ENCODE measurements at regions not wholly inside any gene's neighbourhood (a gene's known extent, or its start where the extent isn't known, plus 50 kb on each side); places are given as distances from the start of the nearest gene placed in this dataset.
"Not testable (repeated sequence)": the region's sequence is repeated elsewhere in the genome, so short reads cannot be mapped to it uniquely, and the experiment has no call there.

DNA sequence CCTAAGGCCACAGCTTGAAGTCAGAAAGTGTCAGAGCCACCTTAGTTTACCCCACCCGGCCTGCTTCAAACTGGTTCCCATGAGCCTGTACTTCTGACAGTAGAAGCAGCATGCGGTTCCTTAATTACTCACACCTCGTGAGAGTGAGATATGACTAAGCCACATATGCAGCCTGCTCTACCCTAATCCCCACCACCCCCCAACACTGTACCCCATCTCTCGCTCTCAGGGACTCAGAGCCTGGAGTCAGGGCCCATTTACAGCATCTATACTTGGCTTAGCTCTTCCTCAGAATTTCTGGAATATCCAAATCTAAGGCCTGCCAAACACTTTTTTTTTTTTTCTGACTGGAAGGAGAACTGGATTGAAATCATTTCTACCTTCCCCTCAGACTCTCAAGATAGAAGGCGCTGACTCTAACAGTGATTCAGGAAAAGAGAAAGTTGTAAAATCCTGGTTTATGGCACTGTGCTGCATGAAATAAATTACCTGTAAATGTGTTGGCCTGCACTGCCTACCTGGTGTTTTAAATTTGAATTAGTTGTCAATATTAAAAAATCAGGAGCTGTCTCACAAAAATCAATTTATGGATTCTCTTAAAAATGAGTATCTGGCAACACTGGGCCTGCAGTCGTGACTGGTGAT lies 360.0 kb downstream of the RND3 start:
- no peak for DNase-seq

DNA sequence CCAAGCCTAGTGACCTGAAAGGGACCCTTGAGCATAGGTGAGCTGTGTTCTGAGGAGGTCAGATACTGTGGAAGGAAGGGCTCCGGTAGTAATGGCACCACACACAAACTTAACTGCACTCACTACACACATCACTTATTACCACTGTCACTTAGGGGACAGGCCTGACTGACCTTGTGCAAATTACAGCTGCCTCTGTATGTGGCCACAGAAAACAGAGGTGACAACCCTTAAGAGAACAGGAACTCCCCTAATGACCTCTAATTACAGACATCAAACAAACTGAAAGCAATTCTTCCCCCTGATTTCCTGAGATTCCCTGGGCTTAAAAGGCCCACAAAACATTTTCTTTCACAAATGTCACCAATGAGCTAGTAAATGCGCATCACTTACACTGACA lies 360.6 kb downstream of the RND3 start:
- DNase-seq = no peak

DNA sequence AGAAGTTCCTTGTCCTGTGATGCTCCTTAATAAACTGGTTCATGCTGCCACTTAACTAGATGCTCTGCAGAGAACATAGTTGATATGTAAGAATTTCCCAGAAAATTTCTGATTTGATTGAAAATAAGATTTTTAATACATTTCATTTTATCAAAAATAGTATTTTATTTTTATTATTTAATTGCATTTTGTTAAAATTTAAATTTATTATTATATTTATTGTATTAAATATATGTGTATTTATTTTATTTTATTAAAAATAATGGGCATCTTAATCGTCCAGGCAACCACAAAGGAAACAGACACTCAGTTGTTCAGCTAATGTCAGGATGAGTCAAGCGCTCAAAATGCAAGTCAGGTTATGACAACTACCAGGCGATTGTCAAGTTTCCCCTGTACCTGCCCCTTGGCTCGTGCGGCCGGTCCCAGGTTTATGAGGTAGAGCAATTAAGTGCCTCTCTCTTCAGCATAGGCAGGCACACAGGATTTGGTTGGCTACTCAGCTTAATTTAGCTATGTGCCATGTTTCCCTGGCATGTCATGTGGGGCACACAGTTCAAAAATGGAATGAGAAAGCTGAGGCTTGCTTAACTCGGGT lies 361.2 kb downstream of the RND3 start:
- DNase-seq = no peak

DNA sequence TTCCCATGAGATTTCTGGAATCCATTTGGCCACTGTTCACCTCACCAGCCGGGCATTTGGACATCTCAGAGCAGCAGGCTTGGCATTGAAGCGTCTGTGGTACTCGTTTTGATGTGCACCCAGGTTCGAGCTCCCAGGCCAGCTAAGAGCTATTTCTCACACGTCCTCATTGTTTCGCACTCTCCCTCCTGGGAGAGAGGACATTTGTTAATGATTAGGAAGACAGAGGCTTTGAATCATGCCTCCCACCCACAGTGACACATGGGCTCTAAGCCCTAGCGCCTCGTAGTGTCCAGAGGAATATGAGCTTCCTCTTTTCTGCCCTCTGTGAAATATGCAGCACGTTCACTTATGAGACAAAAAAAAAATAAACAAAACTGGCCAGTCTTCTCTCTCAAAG lies 361.8 kb downstream of the RND3 start:
- DNase-seq = no peak

DNA sequence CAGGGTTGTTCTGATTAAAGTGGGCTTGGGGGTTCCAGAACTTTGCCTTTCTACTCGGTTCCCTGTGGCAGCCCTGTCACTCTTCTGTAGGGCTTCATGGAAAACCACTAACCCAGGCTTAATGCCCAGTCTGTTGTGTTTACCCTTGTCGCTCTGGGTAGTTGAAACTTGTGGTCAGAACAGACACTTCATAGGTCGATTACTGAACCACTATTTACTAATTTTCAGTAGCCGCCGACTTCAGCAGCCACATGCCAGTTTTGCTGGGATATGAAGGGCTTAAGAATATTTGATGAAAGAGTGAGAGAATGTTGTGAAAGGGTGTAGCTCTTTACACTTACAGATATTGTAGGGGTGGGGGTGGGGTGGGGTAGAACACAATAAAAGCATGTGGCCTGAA lies 362.3 kb downstream of the RND3 start:
- no peak for DNase-seq

DNA sequence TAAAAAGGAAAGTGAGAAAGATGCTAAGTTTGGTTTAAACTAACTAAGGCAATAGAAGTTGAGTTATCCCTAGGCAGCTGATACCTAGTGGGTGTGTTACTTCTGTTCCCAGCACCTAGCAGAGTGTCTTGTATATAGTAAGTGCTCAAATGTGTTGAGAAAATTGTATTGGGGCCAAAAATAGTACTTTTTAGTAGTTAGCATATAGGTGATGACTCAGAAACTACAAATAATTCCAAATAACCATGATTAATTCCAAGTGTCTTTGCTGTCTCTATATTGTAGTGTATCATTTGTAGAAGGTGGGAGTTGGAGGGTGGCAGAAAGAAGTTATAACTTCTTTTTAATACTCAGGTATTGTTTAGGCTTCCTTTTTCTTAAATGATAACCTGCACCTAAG lies 362.7 kb downstream of the RND3 start:
- DNase-seq = no peak

DNA sequence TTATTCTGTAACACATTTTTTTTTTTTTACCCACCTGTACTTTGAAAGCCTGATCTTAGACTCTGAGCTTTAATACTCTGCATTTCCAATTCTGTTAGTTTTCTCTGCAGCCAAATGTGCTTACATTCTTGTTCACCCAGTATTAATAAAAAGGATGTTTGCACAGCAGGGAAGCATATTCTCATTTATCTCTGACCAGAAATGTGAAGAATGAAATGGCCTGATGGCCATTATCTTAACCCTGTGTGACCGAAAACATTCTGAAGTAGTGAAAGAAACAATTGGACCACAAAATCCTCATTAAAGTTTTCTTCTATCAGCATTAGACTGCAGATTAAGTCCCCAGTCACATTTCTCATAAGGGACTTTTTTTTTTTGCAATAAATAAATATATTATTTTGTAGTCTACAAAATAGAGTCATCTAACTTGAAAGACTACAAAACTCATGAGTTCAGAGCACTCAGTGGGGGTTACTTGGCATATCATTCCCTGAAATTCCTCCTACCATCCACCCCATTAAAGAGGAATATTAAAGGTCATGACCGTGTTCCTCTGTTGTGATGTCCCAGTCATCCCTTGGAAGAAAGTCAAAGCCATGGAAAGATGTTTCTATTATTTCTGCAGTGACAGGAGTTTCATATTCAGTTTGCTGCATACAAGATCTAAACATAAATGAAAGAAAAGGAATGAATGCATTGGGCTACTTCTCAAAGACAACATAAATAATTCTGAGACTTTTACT lies 364.4 kb downstream of the RND3 start:
- DNase-seq = no peak

DNA sequence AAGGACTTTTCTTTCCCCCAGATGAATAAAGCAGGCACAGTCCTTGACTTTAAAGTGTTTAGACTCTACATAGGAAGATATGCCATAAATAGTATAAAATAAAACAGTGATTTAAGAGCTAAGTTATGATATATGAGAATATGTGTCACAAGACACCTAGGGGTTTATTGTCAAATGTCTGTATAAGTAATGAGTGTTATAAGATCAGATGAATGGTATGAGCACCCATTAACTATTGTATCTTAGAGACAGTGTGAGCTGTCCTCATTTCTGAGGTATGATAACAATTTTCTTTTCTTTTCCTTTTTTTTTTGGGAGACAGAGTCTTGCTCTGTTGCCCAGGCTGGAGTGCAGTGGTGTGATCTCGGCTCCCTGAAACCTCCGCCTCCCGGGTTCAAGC lies 365.3 kb downstream of the RND3 start:
- no peak for DNase-seq

DNA sequence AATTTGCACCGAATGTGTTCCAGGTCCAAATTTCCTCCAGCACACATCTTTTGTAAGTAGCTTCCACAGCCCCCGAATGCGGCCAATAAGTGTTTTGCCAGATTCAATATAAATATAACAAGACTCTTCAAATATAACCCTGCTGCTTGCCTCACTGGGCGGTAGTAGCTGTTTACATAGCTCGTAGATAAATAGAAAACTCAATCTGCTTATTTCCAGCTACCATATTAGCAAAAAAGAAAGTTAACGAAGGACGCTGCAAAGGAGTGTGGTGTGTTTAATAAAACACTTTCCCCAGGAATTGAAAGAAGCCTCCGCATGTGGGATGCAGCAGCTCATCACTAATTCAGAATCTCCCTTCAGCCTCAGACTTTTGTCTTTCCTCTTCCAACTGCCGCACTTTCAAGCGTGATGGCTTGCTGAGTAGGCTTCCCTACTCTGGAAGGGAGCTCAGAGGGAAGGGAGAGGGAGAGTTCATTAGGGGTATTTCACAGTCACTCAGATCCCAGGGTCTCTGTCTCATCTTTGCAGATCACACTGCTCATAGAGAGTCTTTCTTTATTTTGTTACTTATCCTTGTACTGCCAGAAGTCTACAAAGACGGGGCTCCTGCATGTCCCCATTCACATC lies 367.0 kb downstream of the RND3 start:
- DNase-seq = peak; percentile 25

DNA sequence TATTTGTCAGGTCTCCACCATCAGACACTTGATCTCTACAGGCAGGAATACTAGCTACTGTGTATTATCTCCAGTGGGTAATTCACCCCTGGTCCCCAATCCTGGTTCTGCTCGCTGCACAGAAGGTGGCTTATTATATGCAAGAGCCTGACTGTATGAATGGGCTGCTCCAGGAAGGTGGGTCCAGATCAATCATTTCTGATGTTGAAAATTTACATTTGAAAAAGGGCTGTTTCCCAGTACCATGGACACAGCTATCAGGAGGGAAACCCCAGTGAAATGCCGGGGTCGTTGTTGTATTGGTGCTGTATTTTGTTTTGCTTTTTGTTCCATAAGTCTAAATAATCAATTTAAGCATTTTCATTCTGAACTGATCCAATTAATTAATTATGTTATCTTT lies 367.6 kb downstream of the RND3 start:
- no peak for DNase-seq

DNA sequence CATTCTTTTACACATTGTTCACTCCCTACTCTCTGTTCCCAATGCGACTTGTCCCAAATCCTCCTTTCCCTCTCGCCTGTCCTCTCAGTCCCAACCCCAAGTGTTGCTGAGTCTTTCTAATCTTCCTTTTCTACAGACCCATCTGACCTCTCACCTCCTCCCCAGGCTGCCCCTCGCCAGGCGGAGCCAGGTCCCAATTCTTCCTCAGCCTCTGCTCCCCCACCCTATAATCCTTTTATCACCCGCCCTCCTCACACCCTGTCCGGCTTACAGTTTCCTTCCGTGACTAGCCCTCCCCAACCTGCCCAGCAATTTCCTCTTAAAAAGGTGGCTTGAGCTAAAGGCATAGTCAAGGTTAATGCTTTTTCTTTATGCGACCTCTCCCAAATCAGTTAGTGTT lies 373.4 kb downstream of the RND3 start:
- not testable (repeated sequence) for DNase-seq

DNA sequence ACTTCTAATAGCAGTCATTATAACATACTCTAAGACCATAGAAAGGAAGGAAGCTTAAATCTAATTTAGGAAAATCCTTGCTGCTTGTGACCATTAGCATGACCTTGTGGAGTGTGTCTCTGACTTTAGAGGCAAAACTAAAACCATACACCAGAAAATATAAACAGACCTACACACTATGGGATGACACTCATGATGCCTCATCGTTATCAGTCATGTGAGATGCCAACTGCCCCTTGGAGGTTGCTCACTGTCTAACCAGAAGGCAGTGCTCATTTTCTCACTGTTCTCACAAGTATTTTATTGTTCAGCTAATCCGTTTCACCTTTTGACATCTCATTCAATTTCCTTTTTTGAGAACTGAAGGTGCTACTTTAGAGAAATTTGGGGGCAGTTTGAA lies 376.9 kb downstream of the RND3 start:
- no peak for DNase-seq

DNA sequence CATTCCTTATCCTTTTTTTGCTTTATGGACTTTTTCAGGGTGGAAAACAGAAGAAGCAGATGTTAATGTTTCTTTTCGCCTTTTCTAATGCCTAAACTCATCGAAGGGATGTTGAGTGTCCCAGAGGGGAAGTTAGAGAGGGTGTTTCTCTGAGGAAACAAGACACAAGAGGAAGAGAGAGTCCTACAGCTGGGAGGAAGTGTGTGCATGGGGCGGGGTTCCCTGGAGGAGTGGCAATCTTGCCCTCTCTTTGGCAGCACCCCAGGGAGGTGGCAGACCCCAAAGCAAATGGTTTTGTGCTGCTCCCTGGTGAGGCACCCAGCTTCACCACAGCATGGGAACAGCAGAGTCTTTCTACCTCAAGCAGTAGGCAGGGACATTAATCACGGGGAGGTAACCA lies 377.6 kb downstream of the RND3 start:
- no peak for DNase-seq

DNA sequence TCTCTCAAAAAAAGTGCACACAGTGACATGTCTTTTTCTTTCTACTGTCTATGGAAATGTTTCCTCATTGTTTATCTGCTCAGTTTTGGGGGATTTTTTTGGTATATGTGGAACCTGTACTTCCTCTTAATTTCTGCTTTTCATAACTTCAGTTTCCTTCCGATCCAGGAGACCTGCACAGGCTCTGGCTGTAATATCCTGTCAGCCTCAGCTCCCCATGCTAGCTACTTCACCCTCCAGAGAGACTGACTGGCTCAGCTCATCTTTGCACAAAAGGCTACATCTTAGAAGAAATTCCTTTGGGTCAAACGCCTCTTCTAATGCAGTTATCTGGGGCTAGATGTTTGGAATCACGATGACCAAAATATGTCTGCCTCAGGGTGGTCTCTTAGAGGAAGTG lies 378.4 kb downstream of the RND3 start:
- no peak for DNase-seq

DNA sequence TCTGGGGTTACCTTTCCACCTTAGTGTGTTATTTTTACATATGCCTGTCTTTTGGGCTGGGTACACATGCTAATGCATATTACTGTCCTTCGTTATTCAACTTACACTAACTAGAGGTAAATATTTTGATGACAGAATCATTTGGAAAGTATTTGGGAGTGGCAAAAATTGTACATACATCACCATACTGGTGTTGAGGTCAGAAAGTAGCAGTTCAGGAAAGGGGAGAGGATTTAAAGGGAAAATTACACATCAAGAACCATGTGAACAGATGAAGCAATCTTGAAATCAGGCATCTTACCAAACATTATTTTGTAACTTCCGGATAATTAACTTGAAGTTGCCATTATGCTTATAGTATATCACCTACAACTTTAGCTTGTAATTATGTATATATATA lies 379.7 kb downstream of the RND3 start:
- no peak for DNase-seq

DNA sequence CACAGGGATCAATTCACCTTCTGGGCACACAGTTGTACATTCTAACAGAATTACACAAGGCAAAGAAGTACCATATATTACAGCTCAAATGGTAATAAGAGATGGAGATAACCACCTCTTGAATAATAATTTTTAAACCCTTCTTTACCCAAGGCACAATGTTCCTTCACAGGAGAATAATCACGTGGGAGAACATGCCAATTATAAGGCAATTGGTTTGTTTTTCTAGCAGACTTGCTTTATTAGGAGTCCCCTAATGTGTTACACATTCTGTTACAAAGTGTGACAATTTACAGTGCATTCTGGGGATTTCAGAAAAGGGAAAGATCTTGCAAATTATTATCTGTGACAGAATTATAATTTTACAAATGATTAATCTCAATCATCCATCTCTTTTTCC lies 380.3 kb downstream of the RND3 start:
- DNase-seq = no peak

DNA sequence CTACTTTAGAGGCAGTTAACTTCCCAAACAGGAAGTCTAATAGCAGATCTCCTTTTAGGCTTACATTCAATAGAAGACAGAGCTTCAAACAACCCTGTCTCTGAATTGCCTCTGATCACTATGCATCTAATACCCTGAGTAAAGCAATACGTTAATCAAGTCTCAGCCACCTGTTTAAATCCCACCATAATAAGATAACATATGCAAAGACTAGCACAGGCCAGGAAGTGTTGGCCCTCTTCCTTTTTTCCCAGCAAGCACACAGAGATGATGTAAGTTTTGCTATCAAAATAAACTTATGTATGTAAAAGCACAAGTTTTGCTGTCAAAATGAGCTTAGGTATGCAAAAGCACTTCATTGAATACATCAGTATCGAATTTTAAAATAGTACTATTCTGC lies 385.5 kb downstream of the RND3 start:
- no peak for DNase-seq

DNA sequence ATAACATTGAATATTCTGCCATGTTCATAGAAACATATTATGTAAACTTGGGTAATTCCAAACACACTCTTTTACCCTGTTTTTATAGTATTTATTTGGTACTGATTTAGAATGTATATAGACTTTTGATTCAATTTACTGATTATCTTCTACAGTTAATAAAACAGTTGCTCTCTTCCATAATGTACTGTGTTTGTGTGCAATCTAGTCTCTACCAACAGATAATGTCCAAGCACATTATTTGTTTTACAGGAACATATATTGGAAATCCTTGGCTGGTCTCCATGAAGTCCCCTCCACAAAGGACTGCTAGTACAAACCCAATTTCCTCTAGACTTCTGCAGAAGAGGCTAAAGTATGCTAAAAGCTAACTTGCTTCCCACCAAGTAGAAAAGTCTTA lies 386.6 kb downstream of the RND3 start:
- DNase-seq = no peak

DNA sequence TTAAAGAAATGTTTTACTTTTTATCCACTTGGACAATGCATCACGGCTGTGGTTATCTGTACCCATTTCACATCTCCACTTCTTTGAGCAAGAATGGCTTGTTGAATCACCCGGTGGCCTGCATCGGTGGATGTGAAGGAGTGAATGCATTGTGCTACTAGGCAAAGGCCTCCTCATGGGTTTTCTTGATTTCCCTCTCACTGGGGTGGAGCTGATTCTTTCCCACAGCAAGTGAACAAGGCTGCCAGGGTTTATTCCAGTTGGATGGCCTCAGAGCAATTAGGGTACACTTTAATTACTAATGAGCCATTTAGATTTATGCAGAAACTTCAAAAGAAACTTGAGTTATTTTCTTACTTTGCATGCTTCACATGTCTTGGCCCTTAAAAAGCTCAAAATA lies 387.1 kb downstream of the RND3 start:
- no peak for DNase-seq

DNA sequence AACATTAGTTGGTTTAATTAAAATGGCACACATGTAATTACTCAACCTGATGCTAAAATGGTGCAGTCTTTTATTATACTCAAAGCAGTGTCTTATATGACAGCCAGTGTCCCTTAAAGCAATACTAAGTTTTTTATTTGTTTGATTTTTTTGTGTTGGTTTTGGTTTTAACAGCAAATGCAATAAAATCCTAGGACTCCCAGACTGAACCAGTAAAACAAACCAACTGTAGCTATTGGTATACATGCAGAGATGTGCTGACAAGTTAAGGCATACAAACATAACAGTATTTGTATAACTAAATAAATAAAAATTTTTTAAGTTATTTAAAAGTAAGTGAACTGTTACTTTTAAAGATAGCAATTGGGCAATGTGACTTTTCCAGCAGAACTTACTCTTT lies 387.7 kb downstream of the RND3 start:
- DNase-seq = no peak

DNA sequence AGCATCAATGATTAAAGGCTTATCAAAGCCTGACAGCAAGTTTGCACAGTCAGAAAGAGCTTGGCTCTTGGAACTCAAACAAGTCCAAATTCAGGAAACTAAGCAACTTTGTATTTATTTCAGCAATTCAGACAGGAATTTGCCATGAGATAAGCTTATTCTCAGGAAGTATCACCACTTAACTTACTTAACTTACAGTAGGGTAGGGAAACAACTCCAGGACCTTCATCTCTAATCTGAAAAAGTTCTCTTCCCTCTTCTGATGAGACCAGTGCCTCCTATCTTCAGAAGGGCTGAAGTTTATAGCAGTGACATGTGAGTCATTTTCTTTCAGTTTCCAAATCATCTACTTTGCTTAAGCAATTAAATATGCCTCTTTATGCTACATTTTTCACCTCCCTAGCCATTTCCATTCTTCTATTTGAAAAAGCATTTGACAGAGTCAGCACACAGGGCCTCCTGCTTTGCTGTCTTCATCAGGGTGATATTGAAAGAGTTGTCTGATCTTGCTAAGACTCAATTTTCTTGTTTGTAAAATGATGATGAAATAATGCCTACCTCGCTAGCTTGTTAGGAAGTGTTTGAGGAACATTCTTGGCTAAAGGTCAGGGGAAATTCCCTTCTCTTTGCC lies 389.5 kb downstream of the RND3 start:
- no peak for DNase-seq

DNA sequence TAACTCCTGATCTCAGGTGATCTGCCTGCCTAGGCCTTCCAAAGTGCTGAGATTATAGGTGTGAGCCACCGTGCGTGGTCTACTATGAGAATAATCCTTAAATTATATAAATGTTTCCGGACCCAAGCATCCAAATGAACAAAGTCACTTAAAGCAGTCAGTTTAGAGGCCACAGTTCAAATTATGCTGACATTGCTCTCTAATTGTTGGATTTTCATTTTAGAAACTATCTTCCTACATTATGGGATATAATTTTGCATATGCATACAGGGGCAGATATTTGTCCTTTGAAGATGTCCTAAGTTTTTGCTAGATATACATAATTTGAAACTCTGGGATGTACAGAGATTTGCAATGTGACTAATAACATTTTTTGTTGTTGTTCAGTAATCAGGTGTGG lies 390.1 kb downstream of the RND3 start:
- no peak for DNase-seq

DNA sequence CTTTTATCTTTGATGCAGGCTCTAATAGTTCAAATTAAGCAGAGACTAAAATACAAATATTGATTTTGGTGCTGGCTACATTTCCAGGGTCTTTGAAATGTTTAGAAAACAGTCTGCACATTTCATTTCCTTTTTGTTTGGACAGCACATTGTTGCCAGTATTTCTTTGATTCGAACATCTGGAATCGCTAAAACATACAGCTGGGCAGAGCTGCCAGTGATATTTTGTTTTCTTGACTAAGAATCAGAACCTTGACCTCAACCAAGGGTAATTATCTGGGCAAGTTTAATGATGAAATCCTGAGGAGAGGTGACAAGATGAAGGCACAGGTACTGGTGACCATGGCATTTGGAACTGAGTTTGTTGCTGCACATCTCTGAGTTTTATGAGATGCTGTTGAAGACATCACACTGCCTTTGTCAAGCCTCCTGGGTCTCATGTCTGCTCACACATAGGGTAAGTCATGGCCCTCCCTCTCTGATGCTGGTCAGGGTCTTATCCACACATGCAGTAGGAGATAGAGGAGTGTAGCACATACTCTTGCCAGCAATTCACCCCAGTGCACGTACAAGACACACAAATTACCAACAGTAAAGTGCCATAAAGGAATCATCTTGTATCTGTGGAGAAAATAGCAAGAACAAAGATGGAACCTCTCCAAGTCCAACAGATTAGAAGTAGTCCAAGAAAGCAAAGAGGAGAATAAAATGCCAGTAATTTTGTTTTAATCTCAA lies 391.9 kb downstream of the RND3 start:
- DNase-seq = peak; percentile 7

All from COR-L47 (cell line).